K562 (cell line): ENCODE measurements at regions not wholly inside any gene's neighbourhood (a gene's known extent, or its start where the extent isn't known, plus 50 kb on each side); places are given as distances from the start of the nearest gene placed in this dataset.

Experiments
- ATF7 ChIP-seq: fragments of 450-650 bp; IDR thresholded peaks from 2 replicates; pipeline ENCODE4 v1.7.1; 2014; ENCODE audit warnings: mild to moderate bottlenecking, moderate library complexity
- ETV6 ChIP-seq, 3 experiments: fragments of 150-350 bp in 1 of 3; sonication (generic) in 1 of 3; formaldehyde crosslinking in 1 of 3; IDR thresholded peaks; 2 replicates each; pipeline versions ENCODE4 v1.6.1 to v1.8.0; 2014 to 2022; ENCODE audit warnings: borderline replicate concordance in 2 of 3, low read depth in 2 of 3, antibody characterized with exemption in 1 of 3, low read length in 1 of 3, mild to moderate bottlenecking in 1 of 3, missing genetic modification reagents in 1 of 3
- FOXJ3 ChIP-seq: sonication (generic); formaldehyde crosslinking; IDR thresholded peaks from 2 replicates; pipeline ENCODE4 v1.4.0; 2020; ENCODE audit warnings: mild to moderate bottlenecking, missing genetic modification reagents
- MGA ChIP-seq: fragments of 450-650 bp; IDR thresholded peaks from 2 replicates; pipeline ENCODE4 v1.6.1; 2016; ENCODE audit warnings: mild to moderate bottlenecking, moderate library complexity
- NCOA2 ChIP-seq, 2 experiments: fragments of 450-650 bp; IDR thresholded peaks; 2 replicates each; pipeline ENCODE4 v1.6.1; 2018; ENCODE audit warnings: mild to moderate bottlenecking in 2 of 2, moderate library complexity in 1 of 2; ENCODE audit not compliant: partially characterized antibody in 2 of 2
- TBP ChIP-seq: optimal IDR thresholded peaks from 2 replicates; pipeline ENCODE3; 2011; ENCODE audit warnings: low read depth, low read length, improper control_type of control experiment

GRCh38 chr10:131500892-131501291, 189.4 kb upstream of the TCERG1L start (continued):
- TF ChIP-seq MGA = no peak
- no peak for TF ChIP-seq ETV6 (IDR thresholded peaks at IDR 0.05; ENCODE audit: borderline replicate concordance in 1 of 2, low read depth in 2 of 2, low read length in 1 of 2)
- no peak for TF ChIP-seq ETV6 (CRISPR knock-in tag; IDR thresholded peaks at IDR 0.05; ENCODE audit: borderline replicate concordance)
- TF ChIP-seq NCOA2 (IDR thresholded peaks at IDR 0.05; ENCODE audit: partially characterized antibody in 2 of 2) = no peak
- no peak for TF ChIP-seq ATF7
- TF ChIP-seq TBP = no peak
- no peak for TF ChIP-seq FOXJ3 (CRISPR knock-in tag)
- TF ChIP-seq, all 486 proteins: peak for 0
